Mammary epithelial cell (primary cell): ENCODE measurements at regions not wholly inside any gene's neighbourhood (a gene's known extent, or its start where the extent isn't known, plus 50 kb on each side); places are given as distances from the start of the nearest gene placed in this dataset.

Experiments used
- EZH2 ChIP-seq: IDR thresholded peaks from 2 replicates; pipeline ENCODE4 v1.6.1; 2012; ENCODE audit warnings: low read length, inconsistent platforms, borderline replicate concordance
- TF ChIP-seq, protein P1 (sequence below), 2 donors: IDR thresholded peaks in 1 of 2; conservative IDR thresholded peaks in 1 of 2; 2 replicates each; pipeline ENCODE4 v1.5.1; 2011 to 2012; ENCODE audit warnings: inconsistent platforms in 2 of 2, low read length in 2 of 2, mild to moderate bottlenecking in 2 of 2, control low read depth in 1 of 2, low read depth in 1 of 2; ENCODE audit not compliant: insufficient read depth in 1 of 2; ENCODE audit errors: extremely low read depth in 1 of 2

DNA sequence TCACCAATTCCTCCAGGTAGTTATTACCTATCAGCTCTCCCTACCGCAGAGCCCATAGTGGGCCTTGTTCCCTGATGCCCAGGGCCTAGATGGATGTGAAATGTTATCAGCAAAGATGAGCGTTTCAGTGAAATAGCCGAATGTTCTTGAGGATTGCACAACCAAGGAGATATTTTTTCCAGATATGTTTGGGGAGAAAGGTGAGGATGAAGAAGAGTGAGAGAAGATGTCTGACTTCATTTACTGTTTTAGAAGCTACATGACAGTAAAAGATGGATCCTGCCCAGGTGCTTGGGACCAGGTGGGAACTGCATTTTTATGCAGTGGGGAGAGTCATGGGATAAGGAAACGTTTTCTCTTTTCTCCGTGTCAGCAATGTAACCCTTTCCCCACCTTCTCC lies 231.7 kb upstream of the C1orf174 start:
- TF ChIP-seq EZH2: no peak
- TF ChIP-seq, protein P1, sequence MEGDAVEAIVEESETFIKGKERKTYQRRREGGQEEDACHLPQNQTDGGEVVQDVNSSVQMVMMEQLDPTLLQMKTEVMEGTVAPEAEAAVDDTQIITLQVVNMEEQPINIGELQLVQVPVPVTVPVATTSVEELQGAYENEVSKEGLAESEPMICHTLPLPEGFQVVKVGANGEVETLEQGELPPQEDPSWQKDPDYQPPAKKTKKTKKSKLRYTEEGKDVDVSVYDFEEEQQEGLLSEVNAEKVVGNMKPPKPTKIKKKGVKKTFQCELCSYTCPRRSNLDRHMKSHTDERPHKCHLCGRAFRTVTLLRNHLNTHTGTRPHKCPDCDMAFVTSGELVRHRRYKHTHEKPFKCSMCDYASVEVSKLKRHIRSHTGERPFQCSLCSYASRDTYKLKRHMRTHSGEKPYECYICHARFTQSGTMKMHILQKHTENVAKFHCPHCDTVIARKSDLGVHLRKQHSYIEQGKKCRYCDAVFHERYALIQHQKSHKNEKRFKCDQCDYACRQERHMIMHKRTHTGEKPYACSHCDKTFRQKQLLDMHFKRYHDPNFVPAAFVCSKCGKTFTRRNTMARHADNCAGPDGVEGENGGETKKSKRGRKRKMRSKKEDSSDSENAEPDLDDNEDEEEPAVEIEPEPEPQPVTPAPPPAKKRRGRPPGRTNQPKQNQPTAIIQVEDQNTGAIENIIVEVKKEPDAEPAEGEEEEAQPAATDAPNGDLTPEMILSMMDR (conservative IDR thresholded peaks at IDR 0.05 in 1 of 2, IDR thresholded peaks at IDR 0.05 in 1 of 2; ENCODE audit: extremely low read depth in 1 of 2, insufficient read depth in 1 of 2, low read depth in 1 of 2, low read length in 2 of 2): no peak
